Esophagus muscularis mucosa (tissue), 4 donors: ENCODE measurements at regions not wholly inside any gene's neighbourhood (a gene's known extent, or its start where the extent isn't known, plus 50 kb on each side); places are given as distances from the start of the nearest gene placed in this dataset.

ENCODE experiments used
- DNase-seq: peaks from one replicate; pipeline ENCODE4 v3.0.0-alpha.2; 2017; ENCODE audit errors: extremely low spot score
- H3K27ac ChIP-seq, 4 donors: fragments of 200-600 bp; sonication (generic); replicated peaks in 1 of 4; 1 replicate in 3 of 4; 2 replicates in 1 of 4; pipeline ENCODE4 v1.5.1; 2016 to 2019; ENCODE audit warnings: mild to moderate bottlenecking in 1 of 4
- H3K27me3 ChIP-seq, 4 donors: fragments of 200-600 bp; sonication (generic); one replicate each; pipeline versions ENCODE4 v1.5.1 to v1.6.0; 2016 to 2019
- H3K36me3 ChIP-seq, 4 donors: fragments of 200-600 bp; sonication (generic); one replicate each; pipeline ENCODE4 v1.5.1; 2016 to 2019
- H3K4me1 ChIP-seq, 4 donors: fragments of 200-600 bp; sonication (generic); one replicate each; pipeline ENCODE4 v1.5.1; 2016 to 2019
- H3K4me3 ChIP-seq, 4 donors: fragments of 200-600 bp; sonication (generic); 1 replicate in 2 of 4; 2 replicates in 2 of 4; pipeline ENCODE4 v1.5.1; 2016 to 2019; ENCODE audit warnings: mild to moderate bottlenecking in 4 of 4, moderate library complexity in 1 of 4
- H3K9me3 ChIP-seq, 4 donors: fragments of 200-600 bp; sonication (generic); 1 replicate in 3 of 4; 2 replicates in 1 of 4; pipeline ENCODE4 v1.5.1; 2016 to 2019
- CTCF ChIP-seq, 3 experiments: fragments of 200-600 bp in 2 of 3; fragments of 450-650 bp in 1 of 3; sonication (generic) in 2 of 3; IDR thresholded peaks; one replicate each; pipeline ENCODE4 v1.5.1; 2017 to 2019; ENCODE audit warnings: antibody characterized with exemption in 3 of 3, mild to moderate bottlenecking in 2 of 3, moderate library complexity in 1 of 3
- EP300 ChIP-seq: sonication (generic); formaldehyde crosslinking; IDR thresholded peaks from one replicate; pipeline ENCODE4 v1.6.1; 2017; ENCODE audit warnings: antibody characterized with exemption
- POLR2A ChIP-seq: fragments of 450-650 bp; IDR thresholded peaks from one replicate; pipeline ENCODE4 v1.6.1; 2017; ENCODE audit warnings: antibody characterized with exemption, moderate library complexity, mild to moderate bottlenecking, low read depth
- POLR2AphosphoS5 ChIP-seq, 2 donors: sonication (generic); formaldehyde crosslinking; IDR thresholded peaks; one replicate each; pipeline ENCODE4 v1.6.1; 2017; ENCODE audit warnings: antibody characterized with exemption in 2 of 2
- WGBS: methylation state at CpG from one replicate; pipeline ENCODE4 v1.1.5; 2018; 5-methylcytosine and 5-hydroxymethylcytosine counted together
- intact Hi-C: fragments of 100-400 bp; cut with DNase I; formaldehyde crosslinking; loops from one replicate; pipeline ENCODE4 v1.15.1; 2023

GRCh38 chr12:19826980-19827550 lies 387.8 kb downstream of the AEBP2 start:
- Histone ChIP-seq H3K9me3 (peaks cover 0 to 7% (median 0%) of the 10 kb centered on the region in 4 donors), H3K27me3 (no peaks in the 10 kb centered on the region), H3K4me3 (no peak overlapping the region), H3K36me3 (no peaks in the 10 kb centered on the region), H3K27ac (no peak overlapping the region), H3K4me1 (no peaks in the 10 kb centered on the region)
- 100% methylated on average over 10 of the region's 13 CpGs for WGBS
- intact Hi-C loops = no loop called here
- no peak for DNase-seq
- no peak for TF ChIP-seq POLR2A
- TF ChIP-seq CTCF (IDR thresholded peaks at IDR 0.05) = no peak
- TF ChIP-seq POLR2AphosphoS5 (IDR thresholded peaks at IDR 0.05) = no peak
- no peak for TF ChIP-seq EP300

DNA sequence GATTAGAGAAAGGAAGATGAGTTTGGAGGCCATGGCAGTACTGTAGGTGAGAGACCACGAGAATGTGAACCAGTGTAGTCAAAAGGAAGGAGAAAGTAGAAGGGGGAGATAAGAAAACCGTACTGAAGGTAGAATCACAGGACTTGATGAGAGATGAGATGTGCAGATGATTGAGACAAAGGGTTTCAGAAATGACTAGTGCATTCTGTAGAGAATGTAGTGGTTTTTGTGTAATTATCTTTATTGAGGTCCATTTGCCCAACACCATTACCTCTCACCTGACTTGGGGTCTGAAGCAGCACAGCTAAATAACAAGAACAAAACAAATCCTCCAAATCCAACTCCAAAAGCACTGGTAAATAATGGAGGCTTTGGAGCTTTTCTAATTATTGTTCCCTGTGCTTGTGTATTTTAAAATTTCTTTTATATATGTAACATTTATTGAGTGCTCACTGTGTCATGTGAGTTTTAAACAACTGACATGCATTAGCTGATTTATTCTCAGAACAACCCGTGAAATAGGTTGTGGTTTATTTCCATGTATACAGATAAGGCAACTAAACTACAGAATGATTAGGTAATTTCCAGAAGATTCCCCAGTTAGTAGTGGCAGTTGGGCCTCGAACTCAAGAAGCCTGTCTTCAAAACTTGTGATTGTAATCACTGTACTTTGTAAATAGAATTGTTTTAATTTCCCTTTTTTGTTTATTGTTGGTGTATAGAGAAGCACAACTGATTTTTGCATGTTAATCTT lies 390.0 kb downstream of the AEBP2 start:
- intact Hi-C loops = no loop called here
- Histone ChIP-seq H3K27me3 (no peaks in the 10 kb centered on the region), H3K4me3 (no peak overlapping the region), H3K9me3 (peaks cover 0 to 7% (median 0%) of the 10 kb centered on the region in 4 donors), H3K36me3 (no peaks in the 10 kb centered on the region), H3K27ac (no peak overlapping the region), H3K4me1 (no peaks in the 10 kb centered on the region)
- TF ChIP-seq POLR2A = no peak
- DNase-seq = no peak
- WGBS = 81% methylated on average over 4 of the region's 4 CpGs

- Histone ChIP-seq H3K36me3 (no peaks in the 10 kb centered on the region), H3K4me1 (no peaks in the 10 kb centered on the region), H3K9me3 (peaks cover 0 to 7% (median 0%) of the 10 kb centered on the region in 4 donors), H3K27ac (no peak overlapping the region), H3K4me3 (no peak overlapping the region), H3K27me3 (no peaks in the 10 kb centered on the region)
- intact Hi-C loops = no loop called here
- 90% methylated on average over 2 of the region's 2 CpGs for WGBS
- no peak for DNase-seq
- no peak for TF ChIP-seq CTCF (IDR thresholded peaks at IDR 0.05)
- no peak for TF ChIP-seq EP300
- no peak for TF ChIP-seq POLR2AphosphoS5 (IDR thresholded peaks at IDR 0.05)
- TF ChIP-seq POLR2A = no peak
Measured at GRCh38 chr12:19830446-19830845, 391.2 kb downstream of the AEBP2 start.

GRCh38 chr12:19833775-19834501 lies 394.6 kb downstream of the AEBP2 start:
- no peak overlapping the region for H3K4me3 ChIP-seq
- H3K9me3 ChIP-seq = no peaks in the 10 kb centered on the region
- H3K27ac ChIP-seq = no peak overlapping the region
- H3K27me3 ChIP-seq = no peaks in the 10 kb centered on the region
- DNase-seq = no peak
- intact Hi-C loops = no loop called here
- no peaks in the 10 kb centered on the region for H3K4me1 ChIP-seq
- TF ChIP-seq EP300 = no peak
- no peak for TF ChIP-seq POLR2AphosphoS5 (IDR thresholded peaks at IDR 0.05)
- no peak for TF ChIP-seq POLR2A
- no peak for TF ChIP-seq CTCF (IDR thresholded peaks at IDR 0.05)
- no peaks in the 10 kb centered on the region for H3K36me3 ChIP-seq
- 51% methylated on average over 2 of the region's 2 CpGs for WGBS

- DNase-seq = no peak
- intact Hi-C loops = no loop called here
- H3K4me3 ChIP-seq = no peak overlapping the region
- no peak overlapping the region for H3K27ac ChIP-seq
- H3K27me3 ChIP-seq = no peaks in the 10 kb centered on the region
- H3K4me1 ChIP-seq = no peaks in the 10 kb centered on the region
- no peaks in the 10 kb centered on the region for H3K36me3 ChIP-seq
- TF ChIP-seq CTCF (IDR thresholded peaks at IDR 0.05) (no peak), POLR2A (no peak), EP300 (no peak), POLR2AphosphoS5 (IDR thresholded peaks at IDR 0.05) (no peak)
- no peaks in the 10 kb centered on the region for H3K9me3 ChIP-seq
Measured at GRCh38 chr12:19834592-19834991, 395.3 kb downstream of the AEBP2 start.
